B cell (primary cell): ENCODE measurements at regions not wholly inside any gene's neighbourhood (a gene's known extent, or its start where the extent isn't known, plus 50 kb on each side); places are given as distances from the start of the nearest gene placed in this dataset.

Experiments
- EZH2 ChIP-seq: IDR thresholded peaks from 2 replicates; pipeline ENCODE4 v1.6.1; 2012; ENCODE audit warnings: borderline replicate concordance, low read depth, mild to moderate bottlenecking, moderate library complexity, low read length; ENCODE audit not compliant: insufficient read depth, poor library complexity, severe bottlenecking
- TF ChIP-seq, protein P1 (sequence below): fragments of 200-600 bp; IDR thresholded peaks from one replicate; pipeline ENCODE4 v1.8.0; 2022; ENCODE audit warnings: antibody characterized with exemption, mild to moderate bottlenecking

DNA sequence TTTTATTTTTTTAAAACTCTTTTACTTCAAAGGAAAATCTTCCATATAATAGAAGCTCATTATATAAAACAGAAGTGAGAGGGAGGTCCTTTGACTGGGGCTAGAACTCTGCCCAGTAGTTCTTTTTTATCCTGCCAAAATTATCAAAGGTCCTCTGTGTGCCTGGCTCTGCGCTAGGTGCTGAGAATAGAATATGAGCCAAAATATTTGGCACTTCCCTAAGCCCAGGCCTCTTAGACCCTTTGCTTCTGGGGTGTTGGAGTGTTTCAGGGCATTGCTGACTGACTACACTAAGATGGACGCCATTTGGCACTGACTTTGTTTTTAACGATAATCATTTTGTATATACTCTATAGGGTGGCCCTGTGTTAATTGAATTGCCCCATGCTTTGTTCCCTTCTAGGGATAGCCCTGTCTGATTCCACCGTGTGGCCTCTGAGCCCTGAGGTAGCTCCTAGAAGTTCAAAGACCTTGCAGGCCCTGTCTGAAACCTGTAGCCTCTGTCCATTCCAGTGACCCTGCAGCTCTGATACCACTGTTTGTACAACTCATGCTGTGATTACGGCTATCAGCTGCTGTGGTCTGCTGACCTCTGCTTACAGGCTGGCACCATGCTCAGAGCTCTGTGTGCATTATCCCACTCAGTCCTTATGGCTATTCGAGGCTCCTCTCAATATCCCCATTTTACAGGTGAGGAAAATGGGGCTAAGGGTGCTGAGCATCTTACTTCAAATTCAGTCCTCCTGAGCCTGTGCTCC lies 84.3 kb upstream of the SHB start:
- TF ChIP-seq, protein P1, sequence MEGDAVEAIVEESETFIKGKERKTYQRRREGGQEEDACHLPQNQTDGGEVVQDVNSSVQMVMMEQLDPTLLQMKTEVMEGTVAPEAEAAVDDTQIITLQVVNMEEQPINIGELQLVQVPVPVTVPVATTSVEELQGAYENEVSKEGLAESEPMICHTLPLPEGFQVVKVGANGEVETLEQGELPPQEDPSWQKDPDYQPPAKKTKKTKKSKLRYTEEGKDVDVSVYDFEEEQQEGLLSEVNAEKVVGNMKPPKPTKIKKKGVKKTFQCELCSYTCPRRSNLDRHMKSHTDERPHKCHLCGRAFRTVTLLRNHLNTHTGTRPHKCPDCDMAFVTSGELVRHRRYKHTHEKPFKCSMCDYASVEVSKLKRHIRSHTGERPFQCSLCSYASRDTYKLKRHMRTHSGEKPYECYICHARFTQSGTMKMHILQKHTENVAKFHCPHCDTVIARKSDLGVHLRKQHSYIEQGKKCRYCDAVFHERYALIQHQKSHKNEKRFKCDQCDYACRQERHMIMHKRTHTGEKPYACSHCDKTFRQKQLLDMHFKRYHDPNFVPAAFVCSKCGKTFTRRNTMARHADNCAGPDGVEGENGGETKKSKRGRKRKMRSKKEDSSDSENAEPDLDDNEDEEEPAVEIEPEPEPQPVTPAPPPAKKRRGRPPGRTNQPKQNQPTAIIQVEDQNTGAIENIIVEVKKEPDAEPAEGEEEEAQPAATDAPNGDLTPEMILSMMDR: no peak
- no peak for TF ChIP-seq EZH2
